GM19351 (cell line): ENCODE measurements at regions not wholly inside any gene's neighbourhood (a gene's known extent, or its start where the extent isn't known, plus 50 kb on each side); places are given as distances from the start of the nearest gene placed in this dataset.

Experiments
- ATAC-seq: cut with Tn5 transposase; IDR thresholded peaks from one replicate; pipeline ENCODE4 v1.9.1; 2021; ENCODE audit warnings: mild to moderate bottlenecking, moderate library complexity; ENCODE audit not compliant: unreplicated experiment

GRCh38 chr2:122003196-122003940 lies 247.9 kb downstream of the TSN start:
- no peak for ATAC-seq

- ATAC-seq = no peak
These were observed 251.7 kb downstream of the TSN start for GRCh38 chr2:122007126-122007525.

GRCh38 chr2:122007577-122007976 lies 252.1 kb downstream of the TSN start:
- ATAC-seq = no peak

DNA sequence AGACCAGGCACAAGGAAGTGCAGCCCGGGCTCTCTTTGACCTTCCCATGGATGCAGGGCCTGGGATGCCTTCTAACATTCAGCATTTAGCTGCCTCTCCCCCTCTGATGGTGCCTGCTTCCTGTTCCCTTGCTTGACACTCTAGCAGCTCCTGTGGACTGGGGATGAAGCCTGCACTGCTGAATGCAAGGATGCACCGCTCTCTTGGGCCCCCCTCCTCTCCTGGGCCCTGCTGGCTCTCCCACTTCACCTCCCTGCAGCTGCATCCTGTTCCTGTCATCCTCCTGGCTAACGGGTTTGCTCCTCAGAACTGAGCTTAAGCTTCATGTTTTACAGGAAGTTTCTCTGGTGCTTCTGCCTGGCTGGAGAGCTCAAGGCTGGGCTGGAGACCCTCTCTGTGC lies 254.1 kb downstream of the TSN start:
- ATAC-seq = no peak

- ATAC-seq = no peak
These were observed 256.2 kb downstream of the TSN start for GRCh38 chr2:122011493-122012270.

GRCh38 chr2:122018736-122019135 lies 263.3 kb downstream of the TSN start:
- ATAC-seq = no peak

- ATAC-seq = no peak
These were observed 264.3 kb downstream of the TSN start for GRCh38 chr2:122019724-122020123.

DNA sequence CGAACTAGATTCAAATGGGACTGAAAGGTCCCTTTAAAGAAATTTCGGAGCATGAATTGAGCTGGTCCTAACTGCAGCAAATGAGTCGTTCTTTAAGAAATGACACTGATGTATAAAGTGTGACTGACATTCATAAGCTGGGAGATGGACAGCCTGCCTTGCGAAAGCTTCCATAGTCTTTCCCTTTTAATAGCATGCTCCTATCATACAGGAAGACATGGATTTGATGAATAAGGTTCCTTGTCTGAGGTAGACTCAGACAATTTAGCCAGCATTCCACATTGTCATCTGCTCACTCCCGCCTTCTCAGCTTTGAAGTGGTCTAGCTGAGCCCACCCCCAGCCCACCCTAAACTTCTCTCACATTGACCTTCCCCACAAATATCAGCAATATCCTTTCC lies 264.9 kb downstream of the TSN start:
- ATAC-seq = no peak

DNA sequence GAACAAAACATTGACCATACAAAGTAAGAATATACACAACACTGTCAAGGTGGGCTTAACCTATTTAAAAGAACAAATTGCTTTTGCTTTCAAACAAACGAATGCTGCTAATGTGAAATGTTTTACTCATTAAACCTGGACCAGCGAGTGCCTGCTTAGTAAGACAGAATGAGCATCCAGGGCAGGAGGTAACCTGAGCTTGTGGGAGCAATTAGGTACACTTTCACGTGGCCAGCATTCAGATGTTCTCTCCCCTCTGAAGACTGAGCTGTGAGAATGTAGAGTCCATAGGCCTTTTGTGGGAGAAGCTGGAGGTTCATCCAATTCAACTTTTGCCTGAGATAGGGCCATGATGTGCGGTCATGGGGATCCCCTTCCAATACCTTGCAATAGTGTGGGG lies 266.5 kb downstream of the TSN start:
- no peak for ATAC-seq

- no peak for ATAC-seq
These were observed 267.1 kb downstream of the TSN start for GRCh38 chr2:122022531-122022930.

DNA sequence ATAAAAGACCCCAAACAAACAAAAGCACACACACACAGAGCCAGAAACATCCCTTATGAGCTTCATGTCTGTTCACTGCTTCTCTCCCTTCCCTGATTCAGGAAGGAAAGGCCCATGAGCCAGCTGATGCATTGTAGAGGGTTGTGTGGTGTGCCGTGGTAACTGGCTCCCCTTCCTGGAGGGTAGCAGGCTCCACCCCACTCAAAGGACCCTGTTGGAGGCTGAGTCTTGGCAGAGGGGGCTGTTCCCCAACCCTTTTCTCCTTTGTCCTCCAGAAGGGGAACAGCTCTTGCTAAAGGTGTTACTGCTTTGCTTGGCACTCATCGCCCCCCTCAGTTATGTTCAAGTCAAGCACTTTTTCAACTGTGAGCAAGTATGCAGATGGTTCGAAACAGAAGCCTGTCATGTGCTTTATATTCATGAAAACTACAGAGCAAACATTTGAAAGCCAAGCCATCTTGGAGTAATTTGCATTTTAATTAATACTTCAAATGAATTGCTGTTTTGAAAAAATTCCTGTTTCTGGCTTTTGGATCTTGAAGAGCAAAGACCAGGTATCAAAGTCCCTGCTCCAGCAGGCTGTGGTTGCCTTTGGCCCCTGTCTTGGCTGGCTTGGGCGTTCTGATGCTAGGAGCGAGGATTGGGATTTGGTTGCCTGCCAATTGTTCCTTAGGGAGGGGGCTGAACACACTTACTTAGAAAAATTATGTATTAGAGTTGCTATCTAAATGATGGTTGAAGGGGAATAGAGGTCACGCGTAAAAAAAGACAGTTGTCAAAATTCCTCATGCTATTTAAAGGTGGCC lies 267.8 kb downstream of the TSN start:
- no peak for ATAC-seq

GRCh38 chr2:122027510-122028217 lies 272.2 kb downstream of the TSN start:
- ATAC-seq = no peak

DNA sequence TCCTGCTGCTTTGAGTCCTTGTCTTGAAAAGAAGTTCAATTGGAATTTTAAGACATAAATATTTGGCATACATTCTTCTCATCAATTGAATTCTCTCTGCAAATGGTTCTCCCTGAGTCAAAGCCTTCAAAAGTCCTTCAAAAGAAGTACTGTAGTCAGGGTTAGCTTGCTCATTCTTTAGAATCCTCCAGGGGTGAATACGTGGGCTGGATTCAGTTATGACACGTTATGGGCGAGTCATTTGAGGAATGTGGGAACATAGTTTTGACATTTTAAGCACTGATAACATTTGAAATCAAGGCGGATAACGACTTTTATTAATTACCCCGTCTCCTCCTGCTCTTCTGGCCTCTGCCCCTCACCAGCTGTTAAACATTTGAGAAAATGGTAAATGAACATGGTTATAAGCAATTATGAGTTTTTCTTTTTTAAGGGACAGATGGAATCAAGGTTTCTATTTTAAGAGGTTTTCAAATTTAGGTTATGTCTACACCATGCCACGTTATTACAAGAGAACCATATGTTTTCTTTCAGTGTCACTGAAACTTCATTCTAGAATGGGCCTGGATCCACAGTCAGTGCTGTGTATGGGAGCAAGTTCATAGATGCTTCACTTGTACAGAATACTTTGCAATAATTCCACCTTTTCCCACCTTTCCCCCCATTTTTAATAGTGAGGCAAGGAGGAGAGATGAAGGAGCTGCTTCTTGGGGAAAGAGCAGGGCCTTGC lies 273.1 kb downstream of the TSN start:
- ATAC-seq = no peak

GRCh38 chr2:122029456-122029855 lies 274.0 kb downstream of the TSN start:
- ATAC-seq = no peak

- no peak for ATAC-seq
These were observed 274.5 kb downstream of the TSN start for GRCh38 chr2:122029945-122030344.

DNA sequence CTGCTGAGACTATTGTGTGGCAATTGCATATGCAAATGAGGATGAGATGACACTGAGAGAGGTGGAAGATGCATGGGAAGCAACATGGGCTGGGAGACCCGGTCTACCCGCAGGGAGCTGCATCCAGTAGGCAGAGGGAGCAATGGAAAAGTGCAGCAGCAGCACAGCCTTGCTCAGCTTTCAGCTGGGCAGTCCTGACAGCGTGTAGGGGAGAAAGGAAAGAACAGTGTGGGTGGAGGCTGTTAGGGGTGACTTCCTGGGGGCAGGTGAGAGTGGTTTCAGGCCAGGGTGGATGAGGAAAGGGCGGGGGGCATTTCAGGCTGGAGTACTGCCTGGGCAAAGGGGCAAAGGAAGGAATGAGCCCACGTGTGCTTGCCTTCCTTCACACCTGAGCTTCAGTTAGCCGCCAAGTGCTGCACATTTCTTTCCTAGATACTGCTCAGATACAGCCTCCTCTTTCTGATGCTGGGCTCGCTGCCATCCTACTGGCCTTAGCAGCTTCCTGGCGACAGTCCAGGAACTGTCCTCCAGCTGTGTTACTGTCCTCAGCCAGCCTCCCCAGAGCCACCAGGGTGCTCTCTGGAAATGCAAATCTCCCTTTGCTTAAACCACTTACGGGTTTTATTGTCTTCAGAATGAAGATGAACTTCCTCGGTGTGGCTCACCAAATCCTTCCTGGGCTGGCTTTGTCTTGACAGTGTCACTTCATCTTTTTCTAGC lies 276.3 kb downstream of the TSN start:
- ATAC-seq = no peak

GRCh38 chr2:122032264-122032645 lies 276.8 kb downstream of the TSN start:
- no peak for ATAC-seq

DNA sequence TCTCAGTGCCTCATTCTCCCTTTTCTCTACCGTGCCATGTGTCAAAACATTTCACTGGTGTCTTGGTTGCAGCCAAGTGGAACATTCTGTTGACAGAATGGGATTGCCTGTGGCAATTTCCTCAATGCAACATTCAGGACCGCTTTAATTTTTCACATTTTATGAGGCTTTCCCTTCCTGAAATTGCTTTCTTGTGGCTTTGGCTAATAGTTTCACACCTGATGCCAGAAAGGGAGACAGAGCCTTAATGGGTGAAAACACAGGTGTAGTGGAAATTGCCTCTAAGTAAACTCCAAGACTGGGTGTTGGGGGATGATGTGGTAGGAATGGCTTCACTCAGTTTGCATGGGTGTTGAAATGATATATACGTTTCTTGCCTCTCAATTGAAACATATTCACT lies 278.3 kb downstream of the TSN start:
- no peak for ATAC-seq

DNA sequence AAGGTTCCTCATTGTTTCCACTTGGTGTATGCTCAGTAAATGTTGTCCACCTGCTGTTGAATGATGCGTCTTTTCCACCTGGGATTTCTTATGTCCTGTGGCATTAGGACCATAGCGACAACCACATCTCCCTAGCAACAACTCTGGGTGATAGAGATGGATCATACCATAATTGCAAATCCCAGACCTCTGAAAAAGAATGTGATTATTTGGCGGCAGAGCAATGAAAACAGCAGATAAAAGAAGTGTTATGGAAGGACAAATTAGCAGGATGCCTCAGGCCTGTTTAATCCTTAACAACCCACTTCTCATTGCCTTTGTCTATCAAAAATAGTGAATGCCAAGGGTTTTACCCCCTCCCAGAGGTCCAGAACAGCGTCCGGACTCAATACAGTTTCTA lies 278.9 kb downstream of the TSN start:
- no peak for ATAC-seq

- ATAC-seq = no peak
These were observed 279.3 kb downstream of the TSN start for GRCh38 chr2:122034777-122035176.
